H9 (cell line): ENCODE measurements at regions not wholly inside any gene's neighbourhood (a gene's known extent, or its start where the extent isn't known, plus 50 kb on each side); places are given as distances from the start of the nearest gene placed in this dataset.

ENCODE experiments used
- DNase-seq: peaks from one replicate; pipeline ENCODE4 v3.0.0-alpha.2; 2017
- H2AFZ ChIP-seq: one replicate; pipeline ENCODE4 v1.6.1; 2013; ENCODE audit warnings: mild to moderate bottlenecking, low read length, control low read depth, moderate library complexity
- H2AK5ac ChIP-seq: 2 replicates; pipeline ENCODE4 v1.6.1; 2013; ENCODE audit warnings: low read length, control low read depth, mixed read lengths; ENCODE audit not compliant: insufficient read length
- H2BK120ac ChIP-seq: one replicate; pipeline ENCODE4 v1.6.1; 2013; ENCODE audit warnings: low read depth, mild to moderate bottlenecking, low read length, control low read depth, inconsistent platforms; ENCODE audit not compliant: poor library complexity, severe bottlenecking
- H2BK12ac ChIP-seq: 2 replicates; pipeline ENCODE4 v1.6.1; 2013; ENCODE audit warnings: low read length, control low read depth, mixed read lengths, low read depth; ENCODE audit not compliant: insufficient read length
- H2BK15ac ChIP-seq: 2 replicates; pipeline ENCODE4 v1.6.1; 2013; ENCODE audit warnings: low read depth, low read length, control low read depth
- H2BK20ac ChIP-seq: one replicate; pipeline ENCODE4 v1.6.1; 2013; ENCODE audit warnings: low read depth, mild to moderate bottlenecking, low read length, control low read depth, inconsistent platforms; ENCODE audit not compliant: poor library complexity, severe bottlenecking
- H2BK5ac ChIP-seq: 2 replicates; pipeline ENCODE4 v1.6.1; 2013; ENCODE audit warnings: low read length, control low read depth, mixed read lengths; ENCODE audit not compliant: insufficient read length
- H3K14ac ChIP-seq: 2 replicates; pipeline ENCODE4 v1.6.1; 2013; ENCODE audit warnings: low read length, control low read depth; ENCODE audit not compliant: insufficient read depth
- H3K18ac ChIP-seq: 2 replicates; pipeline ENCODE4 v1.6.1; 2013; ENCODE audit warnings: low read depth, mild to moderate bottlenecking, mixed read lengths, low read length, control low read depth; ENCODE audit not compliant: insufficient read length
- H3K23ac ChIP-seq: 2 replicates; pipeline ENCODE4 v1.6.1; 2013; ENCODE audit warnings: low read length, control low read depth, mixed read lengths, low read depth; ENCODE audit not compliant: insufficient read length
- H3K23me2 ChIP-seq: 2 replicates; pipeline ENCODE4 v1.6.1; 2013; ENCODE audit warnings: low read depth, mild to moderate bottlenecking, mixed read lengths, low read length, control low read depth; ENCODE audit not compliant: insufficient read length, poor library complexity, severe bottlenecking
- H3K27ac ChIP-seq: 2 replicates; pipeline ENCODE4 v1.5.1; 2013; ENCODE audit warnings: low read length, control low read depth, mixed read lengths, low read depth; ENCODE audit not compliant: insufficient read length
- H3K27me3 ChIP-seq: 2 replicates; pipeline ENCODE4 v1.6.1; 2013; ENCODE audit warnings: low read length, control low read depth, inconsistent platforms; ENCODE audit not compliant: insufficient read depth
- H3K4ac ChIP-seq: 2 replicates; pipeline ENCODE4 v1.6.1; 2013; ENCODE audit warnings: low read depth, mild to moderate bottlenecking, control low read depth, inconsistent platforms, low read length, moderate library complexity
- H3K4me1 ChIP-seq: 2 replicates; pipeline ENCODE4 v1.6.1; 2013; ENCODE audit warnings: low read length, control low read depth, inconsistent platforms; ENCODE audit not compliant: insufficient read depth
- H3K4me2 ChIP-seq: 2 replicates; pipeline ENCODE4 v1.6.1; 2013; ENCODE audit warnings: low read length, control low read depth, mixed read lengths; ENCODE audit not compliant: insufficient read length, insufficient read depth
- H3K56ac ChIP-seq: 2 replicates; pipeline ENCODE4 v1.6.1; 2013; ENCODE audit warnings: low read depth, mild to moderate bottlenecking, mixed read lengths, low read length, control low read depth; ENCODE audit not compliant: insufficient read length
- H3K79me1 ChIP-seq: 2 replicates; pipeline ENCODE4 v1.6.1; 2013; ENCODE audit warnings: low read depth, mild to moderate bottlenecking, moderate library complexity, low read length, control low read depth, inconsistent platforms; ENCODE audit not compliant: insufficient read depth, poor library complexity, severe bottlenecking
- H3K79me2 ChIP-seq: 2 replicates; pipeline ENCODE4 v1.6.1; 2013; ENCODE audit warnings: low read length, control low read depth, inconsistent platforms; ENCODE audit not compliant: insufficient read depth
- H3K9ac ChIP-seq: 2 replicates; pipeline ENCODE4 v1.6.1; 2013; ENCODE audit warnings: low read length, control low read depth, mixed read lengths; ENCODE audit not compliant: insufficient read length; ENCODE audit errors: extremely low read depth
- H3K9me3 ChIP-seq: one replicate; pipeline ENCODE4 v1.6.1; 2013; ENCODE audit warnings: low read depth, low read length, inconsistent platforms; ENCODE audit not compliant: control insufficient read depth
- H3T11ph ChIP-seq: one replicate; pipeline ENCODE4 v1.6.1; 2013; ENCODE audit warnings: mild to moderate bottlenecking, low read length, control low read depth, inconsistent platforms
- H4K20me1 ChIP-seq: one replicate; pipeline ENCODE4 v1.6.1; 2013; ENCODE audit not compliant: control insufficient read depth, insufficient read length, insufficient read depth
- H4K5ac ChIP-seq: 2 replicates; pipeline ENCODE4 v1.6.1; 2013; ENCODE audit warnings: low read depth, mild to moderate bottlenecking, mixed read lengths, low read length, control low read depth; ENCODE audit not compliant: insufficient read length
- H4K8ac ChIP-seq: replicated peaks from 2 replicates; pipeline ENCODE4 v1.6.1; 2013; ENCODE audit warnings: low read length, control low read depth, mixed read lengths, low read depth; ENCODE audit not compliant: insufficient read length
- H4K91ac ChIP-seq: 2 replicates; pipeline ENCODE4 v1.6.1; 2013; ENCODE audit warnings: low read depth, mild to moderate bottlenecking, moderate library complexity, mixed read lengths, low read length, control low read depth; ENCODE audit not compliant: insufficient read length
- H3K27ac Mint-ChIP-seq, 3 experiments: 2 replicates in 2 of 3; 3 replicates in 1 of 3; pipeline ENCODE4 v1.8.0; 2020 to 2021; ENCODE audit warnings: mixed read lengths in 3 of 3, mild to moderate bottlenecking in 1 of 3, moderate library complexity in 1 of 3
- H3K27me3 Mint-ChIP-seq: 2 replicates; pipeline ENCODE4 v1.8.0; 2021; ENCODE audit warnings: low read depth, mild to moderate bottlenecking, moderate library complexity, mixed read lengths
- H3K36me3 Mint-ChIP-seq, 3 experiments: 2 replicates in 2 of 3; 3 replicates in 1 of 3; pipeline ENCODE4 v1.8.0; 2020 to 2021; ENCODE audit warnings: low read depth in 3 of 3, mixed read lengths in 3 of 3; ENCODE audit not compliant: insufficient read depth in 1 of 3
- H3K4me1 Mint-ChIP-seq, 2 experiments: 2 replicates each; pipeline ENCODE4 v1.8.0; 2020; ENCODE audit warnings: mixed read lengths in 2 of 2
- H3K4me3 Mint-ChIP-seq, 2 experiments: 2 replicates in 1 of 2; 3 replicates in 1 of 2; pipeline ENCODE4 v1.8.0; 2020 to 2021; ENCODE audit warnings: mild to moderate bottlenecking in 2 of 2, mixed read lengths in 2 of 2, moderate library complexity in 1 of 2
- H3K9me3 Mint-ChIP-seq, 2 experiments: 2 replicates in 1 of 2; 3 replicates in 1 of 2; pipeline ENCODE4 v1.8.0; 2020; ENCODE audit warnings: mild to moderate bottlenecking in 2 of 2, mixed read lengths in 2 of 2, moderate library complexity in 1 of 2
- WGBS: extraction: QIAGEN DNeasy Blood & Tissue Kit; methylation state at CpG from one replicate; pipeline ENCODE4 v1.1.7; 2013; ENCODE audit warnings: missing lambda C conversion rate, low lambda C conversion rate, mixed read lengths; ENCODE audit not compliant: insufficient read length; ENCODE audit errors: extremely low coverage; 5-methylcytosine and 5-hydroxymethylcytosine counted together
- TF ChIP-seq, protein P1 (sequence below): fragments of 200-600 bp; sonication (generic); conservative IDR thresholded peaks from 3 replicates; pipeline ENCODE4 v1.8.0; 2021; ENCODE audit warnings: antibody characterized with exemption, mild to moderate bottlenecking

DNA sequence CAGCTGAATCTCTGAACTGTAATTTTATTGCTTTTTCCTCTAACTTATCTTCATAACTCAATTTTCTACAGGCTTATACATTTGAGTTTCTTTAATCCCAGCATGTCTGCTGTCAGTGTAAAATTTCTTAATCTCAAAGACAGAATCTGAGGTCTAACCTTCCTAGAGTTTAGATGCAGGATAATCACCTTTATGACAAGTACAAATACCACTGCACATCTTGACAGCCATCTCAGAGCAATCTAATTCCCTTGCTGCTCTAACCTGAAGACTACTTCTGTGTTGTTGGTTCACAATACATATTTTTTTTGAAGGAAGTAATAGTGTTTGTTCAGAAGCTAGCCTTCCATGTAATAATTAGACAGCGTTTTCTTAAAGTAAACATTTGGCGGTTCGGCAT lies 424.2 kb upstream of the ZWINT start:
- H2BK15ac ChIP-seq: no peak overlapping the region
- no peaks in the 10 kb centered on the region for H4K20me1 ChIP-seq
- H3K27me3 ChIP-seq: no peaks in the 10 kb centered on the region
- no peaks in the 10 kb centered on the region for H3K4me1 ChIP-seq
- H3K27ac ChIP-seq: no peak overlapping the region
- no peak overlapping the region for H3K4me3 Mint-ChIP-seq
- H3K27ac Mint-ChIP-seq: no peak overlapping the region
- H3K9me3 ChIP-seq: no peaks in the 10 kb centered on the region
- no peak overlapping the region for H4K5ac ChIP-seq
- H2BK12ac ChIP-seq: no peak overlapping the region
- no CpG with 5 or more reads among the region's 3 CpGs for WGBS
- H4K91ac ChIP-seq: no peak overlapping the region
- no peak overlapping the region for H3K18ac ChIP-seq
- H3K4ac ChIP-seq: no peak overlapping the region
- no peak overlapping the region for H3K9ac ChIP-seq
- no peak overlapping the region for H3K14ac ChIP-seq
- no peaks in the 10 kb centered on the region for H3K9me3 Mint-ChIP-seq
- no peak overlapping the region for H3T11ph ChIP-seq
- no peak overlapping the region for H4K8ac ChIP-seq
- H3K4me2 ChIP-seq: no peak overlapping the region
- no peaks in the 10 kb centered on the region for H3K36me3 Mint-ChIP-seq
- peaks cover 0 to 2% of the 10 kb centered on the region in 2 experiments; a peak in 1 of 4 replicates for H3K4me1 Mint-ChIP-seq
- no peaks in the 10 kb centered on the region for H3K79me2 ChIP-seq
- TF ChIP-seq, protein P1, sequence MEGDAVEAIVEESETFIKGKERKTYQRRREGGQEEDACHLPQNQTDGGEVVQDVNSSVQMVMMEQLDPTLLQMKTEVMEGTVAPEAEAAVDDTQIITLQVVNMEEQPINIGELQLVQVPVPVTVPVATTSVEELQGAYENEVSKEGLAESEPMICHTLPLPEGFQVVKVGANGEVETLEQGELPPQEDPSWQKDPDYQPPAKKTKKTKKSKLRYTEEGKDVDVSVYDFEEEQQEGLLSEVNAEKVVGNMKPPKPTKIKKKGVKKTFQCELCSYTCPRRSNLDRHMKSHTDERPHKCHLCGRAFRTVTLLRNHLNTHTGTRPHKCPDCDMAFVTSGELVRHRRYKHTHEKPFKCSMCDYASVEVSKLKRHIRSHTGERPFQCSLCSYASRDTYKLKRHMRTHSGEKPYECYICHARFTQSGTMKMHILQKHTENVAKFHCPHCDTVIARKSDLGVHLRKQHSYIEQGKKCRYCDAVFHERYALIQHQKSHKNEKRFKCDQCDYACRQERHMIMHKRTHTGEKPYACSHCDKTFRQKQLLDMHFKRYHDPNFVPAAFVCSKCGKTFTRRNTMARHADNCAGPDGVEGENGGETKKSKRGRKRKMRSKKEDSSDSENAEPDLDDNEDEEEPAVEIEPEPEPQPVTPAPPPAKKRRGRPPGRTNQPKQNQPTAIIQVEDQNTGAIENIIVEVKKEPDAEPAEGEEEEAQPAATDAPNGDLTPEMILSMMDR: no peak
- H2AK5ac ChIP-seq: no peak overlapping the region
- H2BK120ac ChIP-seq: no peak overlapping the region
- H3K23ac ChIP-seq: no peak overlapping the region
- H3K23me2 ChIP-seq: no peaks in the 10 kb centered on the region
- H2AFZ ChIP-seq: no peak overlapping the region
- H2BK20ac ChIP-seq: no peak overlapping the region
- H3K79me1 ChIP-seq: no peaks in the 10 kb centered on the region
- H3K27me3 Mint-ChIP-seq: no peaks in the 10 kb centered on the region
- no peak overlapping the region for H3K56ac ChIP-seq
- H2BK5ac ChIP-seq: no peak overlapping the region
- DNase-seq: no peak
